Testis (tissue), 2 donors: ENCODE measurements at regions not wholly inside any gene's neighbourhood (a gene's known extent, or its start where the extent isn't known, plus 50 kb on each side); places are given as distances from the start of the nearest gene placed in this dataset.

Source experiments
- DNase-seq: peaks from one replicate; pipeline ENCODE4 v3.0.0-alpha.2; 2019
- H3K27ac ChIP-seq, 2 donors: fragments of 200-600 bp; sonication (generic); one replicate each; pipeline ENCODE4 v1.5.1; 2019
- H3K27me3 ChIP-seq: fragments of 200-600 bp; sonication (generic); one replicate; pipeline ENCODE4 v1.5.1; 2019
- H3K36me3 ChIP-seq: fragments of 200-600 bp; sonication (generic); one replicate; pipeline ENCODE4 v1.5.1; 2017; ENCODE audit warnings: low read depth; ENCODE audit errors: missing control alignments
- H3K4me1 ChIP-seq: fragments of 200-600 bp; sonication (generic); one replicate; pipeline ENCODE4 v1.5.1; 2019
- H3K4me3 ChIP-seq, 2 donors: fragments of 200-600 bp; sonication (generic); one replicate each; pipeline ENCODE4 v1.5.1; 2017 to 2019
- H3K9me3 ChIP-seq: fragments of 200-600 bp; sonication (generic); one replicate; pipeline ENCODE4 v1.5.1; 2017
- CTCF ChIP-seq, 3 experiments: fragments of 450-650 bp in 2 of 3; fragments of 200-600 bp in 1 of 3; sonication (generic) in 1 of 3; IDR thresholded peaks; one replicate each; pipeline ENCODE4 v1.5.1; 2016 to 2019; ENCODE audit warnings: antibody characterized with exemption in 3 of 3, mild to moderate bottlenecking in 2 of 3, moderate library complexity in 1 of 3
- POLR2A ChIP-seq: fragments of 450-650 bp; IDR thresholded peaks from one replicate; pipeline ENCODE4 v1.6.1; 2017; ENCODE audit warnings: antibody characterized with exemption, mild to moderate bottlenecking, moderate library complexity
- WGBS, 2 donors: methylation state at CpG; one replicate each; pipeline ENCODE4 v1.1.5; 2018; 5-methylcytosine and 5-hydroxymethylcytosine counted together
- intact Hi-C: fragments of 100-400 bp; cut with DNase I; formaldehyde crosslinking; loops from one replicate; pipeline ENCODE4 v1.15.1; 2023; ENCODE audit warnings: low total_unique reads

- Histone ChIP-seq H3K27me3 (no peaks in the 10 kb centered on the region), H3K4me3 (no peak overlapping the region), H3K9me3 (no peaks in the 10 kb centered on the region), H3K4me1 (no peaks in the 10 kb centered on the region), H3K36me3 (no peaks in the 10 kb centered on the region), H3K27ac (no peak overlapping the region)
- no peak for TF ChIP-seq CTCF (IDR thresholded peaks at IDR 0.05)
- intact Hi-C loops: no loop called here
- 95 to 97% methylated on average over 1 of the region's 1 CpG for WGBS, 2 donors
- no peak for DNase-seq
Observed at GRCh38 chr3:18054625-18055024, 312.2 kb upstream of the TBC1D5 start.

- 87 to 88% methylated on average over 3 of the region's 3 CpGs for WGBS, 2 donors
Observed at GRCh38 chr3:18051306-18051705, 308.9 kb upstream of the TBC1D5 start.

GRCh38 chr3:18049096-18049495 is 306.7 kb upstream of the TBC1D5 start:
- no peaks in the 10 kb centered on the region for H3K36me3 ChIP-seq
- H3K4me3 ChIP-seq: no peak overlapping the region
- no peaks in the 10 kb centered on the region for H3K27me3 ChIP-seq
- no peak overlapping the region for H3K27ac ChIP-seq
- H3K4me1 ChIP-seq: no peaks in the 10 kb centered on the region
- WGBS, 2 donors: 52 to 60% methylated on average over 4 of the region's 4 CpGs
- no peak for DNase-seq
- TF ChIP-seq CTCF (IDR thresholded peaks at IDR 0.05) (no peak), POLR2A (no peak)
- H3K9me3 ChIP-seq: no peaks in the 10 kb centered on the region
- intact Hi-C loops: no loop called here

More at GRCh38 chr3:18051306-18051705, 308.9 kb upstream of the TBC1D5 start:
- intact Hi-C loops: no loop called here
- H3K9me3 ChIP-seq: no peaks in the 10 kb centered on the region
- TF ChIP-seq POLR2A (no peak), CTCF (IDR thresholded peaks at IDR 0.05) (no peak)
- H3K4me3 ChIP-seq: no peak overlapping the region
- H3K36me3 ChIP-seq: no peaks in the 10 kb centered on the region
- H3K27me3 ChIP-seq: no peaks in the 10 kb centered on the region
- no peaks in the 10 kb centered on the region for H3K4me1 ChIP-seq
- DNase-seq: no peak
- no peak overlapping the region for H3K27ac ChIP-seq

- DNase-seq: no peak
- H3K4me1 ChIP-seq: no peaks in the 10 kb centered on the region
- no peaks in the 10 kb centered on the region for H3K27me3 ChIP-seq
- H3K27ac ChIP-seq: no peak overlapping the region
- no peaks in the 10 kb centered on the region for H3K9me3 ChIP-seq
- no peak for TF ChIP-seq CTCF (IDR thresholded peaks at IDR 0.05)
- no peak for TF ChIP-seq POLR2A
- WGBS, 2 donors: 88 to 92% methylated on average over 2 of the region's 2 CpGs
- intact Hi-C loops: no loop called here
- no peaks in the 10 kb centered on the region for H3K36me3 ChIP-seq
- H3K4me3 ChIP-seq: no peak overlapping the region
Observed at GRCh38 chr3:18047052-18047451, 304.6 kb upstream of the TBC1D5 start.

- no peak overlapping the region for H3K4me3 ChIP-seq
- no peak for DNase-seq
- 86 to 92% methylated on average over 4 of the region's 4 CpGs for WGBS, 2 donors
- no peak overlapping the region for H3K27ac ChIP-seq
- intact Hi-C loops: no loop called here
- no peaks in the 10 kb centered on the region for H3K9me3 ChIP-seq
- no peaks in the 10 kb centered on the region for H3K36me3 ChIP-seq
- no peaks in the 10 kb centered on the region for H3K4me1 ChIP-seq
- no peaks in the 10 kb centered on the region for H3K27me3 ChIP-seq
- TF ChIP-seq POLR2A (no peak), CTCF (IDR thresholded peaks at IDR 0.05) (no peak)
Observed at GRCh38 chr3:18046131-18046915, 303.9 kb upstream of the TBC1D5 start.
